ENCODE measurements at regions not wholly inside any gene's neighbourhood (a gene's known extent, or its start where the extent isn't known, plus 50 kb on each side); places are given as distances from the start of the nearest gene placed in this dataset.

- TF ChIP-seq ZHX1 (conservative IDR thresholded peaks at IDR 0.05; ENCODE audit: low read length) (no peak), ZNF695 (CRISPR knock-in tag; IDR thresholded peaks at IDR 0.05) (no peak), ZBTB2 (IDR thresholded peaks at IDR 0.05) (no peak), CCAR2 (IDR thresholded peaks at IDR 0.05; ENCODE audit: low read depth, low read length) (no peak), SRSF9 (IDR thresholded peaks at IDR 0.05; ENCODE audit: borderline replicate concordance, low read depth, low read length) (no peak), ZNF174 (CRISPR knock-in tag; IDR thresholded peaks at IDR 0.05) (no peak), ZNF274 (IDR thresholded peaks at IDR 0.05; ENCODE audit: borderline replicate concordance, low read depth, low read length) (no peak), ARHGAP35 (IDR thresholded peaks at IDR 0.05; ENCODE audit: partially characterized antibody) (no peak), BCLAF1 (IDR thresholded peaks at IDR 0.05; ENCODE audit: borderline replicate concordance in 1 of 2, control insufficient read depth in 1 of 2, low read depth in 2 of 2, low read length in 1 of 2) (no peak), ZBTB11 (CRISPR knock-in tag; IDR thresholded peaks at IDR 0.05) (no peak), THRA (IDR thresholded peaks at IDR 0.05) (no peak)
Measured at GRCh38 chrX:45912316-45912715, 632.9 kb downstream of the ZNF674 start (continued).
